GM23338 (cell line): ENCODE measurements at regions not wholly inside any gene's neighbourhood (a gene's known extent, or its start where the extent isn't known, plus 50 kb on each side); places are given as distances from the start of the nearest gene placed in this dataset.

Experiments used
- ATAC-seq: fragments of 200-7000 bp; cut with Tn5 transposase; 3 replicates; pipeline ENCODE4 v1.9.1; 2020
- DNase-seq: peaks from one replicate; pipeline ENCODE4 v3.0.0-alpha.2; 2015; ENCODE audit warnings: low spot score
- H2AFZ ChIP-seq: fragments of 200-600 bp; sonication (generic); 2 replicates; pipeline ENCODE4 v1.8.0; 2016; ENCODE audit warnings: antibody characterized with exemption, mild to moderate bottlenecking, moderate library complexity
- H3F3A ChIP-seq: fragments of 200-600 bp; sonication (generic); replicated peaks from 2 replicates; pipeline ENCODE4 v1.8.0; 2017; ENCODE audit warnings: antibody characterized with exemption, mixed run types, low read depth
- H3K27ac ChIP-seq: fragments of 200-600 bp; sonication (generic); 2 replicates; pipeline ENCODE4 v1.6.1; 2016; ENCODE audit warnings: low read depth
- H3K27me3 ChIP-seq: fragments of 200-600 bp; sonication (generic); 2 replicates; pipeline ENCODE4 v1.8.0; 2016; ENCODE audit warnings: mild to moderate bottlenecking, mixed run types, moderate library complexity; ENCODE audit not compliant: insufficient read depth
- H3K36me3 ChIP-seq: fragments of 200-600 bp; sonication (generic); 2 replicates; pipeline ENCODE4 v1.8.0; 2016; ENCODE audit warnings: mild to moderate bottlenecking; ENCODE audit not compliant: insufficient read depth
- H3K4me1 ChIP-seq: fragments of 200-600 bp; sonication (generic); 2 replicates; pipeline ENCODE4 v1.8.0; 2016; ENCODE audit warnings: mild to moderate bottlenecking, moderate library complexity; ENCODE audit not compliant: insufficient read depth
- H3K4me2 ChIP-seq: fragments of 200-600 bp; sonication (generic); 2 replicates; pipeline ENCODE4 v1.7.1; 2017; ENCODE audit warnings: mixed run types
- H3K4me3 ChIP-seq: fragments of 200-600 bp; sonication (generic); 2 replicates; pipeline ENCODE4 v1.6.1; 2016; ENCODE audit warnings: mixed run types
- H3K79me2 ChIP-seq: fragments of 200-600 bp; sonication (generic); replicated peaks from 2 replicates; pipeline ENCODE4 v1.8.0; 2017; ENCODE audit warnings: mild to moderate bottlenecking; ENCODE audit not compliant: insufficient read depth
- H3K9me2 ChIP-seq: fragments of 200-600 bp; sonication (generic); 2 replicates; pipeline ENCODE4 v1.8.0; 2017; ENCODE audit not compliant: insufficient read depth
- H4K20me1 ChIP-seq: fragments of 200-600 bp; sonication (generic); replicated peaks from 2 replicates; pipeline ENCODE4 v1.8.0; 2017; ENCODE audit warnings: mild to moderate bottlenecking; ENCODE audit not compliant: insufficient read depth
- H3K27ac Mint-ChIP-seq: 2 replicates; pipeline ENCODE4 v1.8.0; 2020; ENCODE audit warnings: inconsistent platforms, mild to moderate bottlenecking, moderate library complexity, mixed read lengths
- H3K27me3 Mint-ChIP-seq: 3 replicates; pipeline ENCODE4 v1.8.0; 2022; ENCODE audit warnings: low read depth, mild to moderate bottlenecking, moderate library complexity, mixed read lengths, inconsistent platforms; ENCODE audit not compliant: insufficient read depth, poor library complexity
- H3K36me3 Mint-ChIP-seq: 3 replicates; pipeline ENCODE4 v1.8.0; 2021; ENCODE audit warnings: low read depth, mild to moderate bottlenecking, inconsistent platforms, moderate library complexity, mixed read lengths
- H3K4me1 Mint-ChIP-seq: 3 replicates; pipeline ENCODE4 v1.8.0; 2020; ENCODE audit warnings: mild to moderate bottlenecking, inconsistent platforms, mixed read lengths
- H3K4me3 Mint-ChIP-seq: 3 replicates; pipeline ENCODE4 v1.8.0; 2021; ENCODE audit warnings: moderate library complexity, mild to moderate bottlenecking, inconsistent platforms, mixed read lengths
- H3K9me3 Mint-ChIP-seq: 3 replicates; pipeline ENCODE4 v1.8.0; 2020; ENCODE audit warnings: moderate library complexity, mild to moderate bottlenecking, inconsistent platforms, mixed read lengths
- CREB1 ChIP-seq: fragments of 250-450 bp; sonication (Bioruptor Pico); IDR thresholded peaks from 2 replicates; pipeline ENCODE4 v1.5.0; 2020; ENCODE audit warnings: low read depth, mild to moderate bottlenecking, moderate library complexity
- EZH2 ChIP-seq: fragments of 200-600 bp; sonication (generic); IDR thresholded peaks from one replicate; pipeline ENCODE4 v1.8.0; 2017; ENCODE audit warnings: antibody characterized with exemption, mild to moderate bottlenecking, low read depth; ENCODE audit not compliant: unreplicated experiment
- EZH2phosphoT487 ChIP-seq: fragments of 200-600 bp; sonication (generic); IDR thresholded peaks from one replicate; pipeline ENCODE4 v1.8.1; 2018; ENCODE audit warnings: antibody characterized with exemption; ENCODE audit not compliant: unreplicated experiment
- JUNB ChIP-seq: IDR thresholded peaks from one replicate; pipeline ENCODE4 v1.6.1; 2016; ENCODE audit warnings: antibody characterized with exemption; ENCODE audit not compliant: unreplicated experiment
- NANOG ChIP-seq: IDR thresholded peaks from 2 replicates; pipeline ENCODE4 v1.6.1; 2016; ENCODE audit warnings: antibody characterized with exemption, borderline replicate concordance
- STAT1 ChIP-seq: IDR thresholded peaks from one replicate; pipeline ENCODE4 v1.6.1; 2016; ENCODE audit warnings: antibody characterized with exemption; ENCODE audit not compliant: unreplicated experiment
- ZNF114 ChIP-seq: fragments of 250-450 bp; sonication (Bioruptor Pico); IDR thresholded peaks from 2 replicates; pipeline ENCODE4 v1.5.0; 2020; ENCODE audit warnings: mild to moderate bottlenecking, moderate library complexity
- ZNF331 ChIP-seq: fragments of 250-450 bp; sonication (Bioruptor Pico); IDR thresholded peaks from 2 replicates; pipeline ENCODE4 v1.5.0; 2020; ENCODE audit warnings: low read depth, mild to moderate bottlenecking, moderate library complexity
- TF ChIP-seq, protein P1 (sequence below): fragments of 250-450 bp; sonication (Bioruptor Pico); IDR thresholded peaks from 2 replicates; pipeline ENCODE4 v1.5.0; 2020; ENCODE audit warnings: mild to moderate bottlenecking, moderate library complexity
- TF ChIP-seq, protein P2 (sequence below): IDR thresholded peaks from 2 replicates; pipeline ENCODE4 v1.6.1; 2016; ENCODE audit warnings: antibody characterized with exemption
- TF ChIP-seq, protein P3 (sequence below): IDR thresholded peaks from one replicate; pipeline ENCODE4 v1.6.1; 2018; ENCODE audit warnings: antibody characterized with exemption; ENCODE audit not compliant: unreplicated experiment

DNA sequence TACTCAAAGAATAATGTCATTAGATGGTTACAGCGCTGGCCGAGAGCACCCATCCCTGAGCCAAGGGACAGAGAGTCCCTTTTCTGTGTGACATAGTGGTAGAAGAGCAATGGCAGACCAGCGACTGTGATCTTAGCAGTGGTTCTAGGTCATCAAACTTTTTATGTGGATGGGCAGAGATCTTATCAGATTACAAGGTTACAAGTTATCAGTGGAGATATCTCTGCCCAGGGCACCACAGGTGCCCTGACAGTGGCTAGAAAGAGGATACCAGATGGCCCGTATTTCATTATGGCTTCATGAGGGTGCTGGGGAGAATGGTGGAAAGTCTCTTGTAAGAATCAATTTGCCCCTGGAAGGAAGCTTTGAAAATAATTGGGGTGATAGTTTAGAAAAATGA lies 62.7 kb downstream of the CYCS start (continued):
- TF ChIP-seq, protein P1, sequence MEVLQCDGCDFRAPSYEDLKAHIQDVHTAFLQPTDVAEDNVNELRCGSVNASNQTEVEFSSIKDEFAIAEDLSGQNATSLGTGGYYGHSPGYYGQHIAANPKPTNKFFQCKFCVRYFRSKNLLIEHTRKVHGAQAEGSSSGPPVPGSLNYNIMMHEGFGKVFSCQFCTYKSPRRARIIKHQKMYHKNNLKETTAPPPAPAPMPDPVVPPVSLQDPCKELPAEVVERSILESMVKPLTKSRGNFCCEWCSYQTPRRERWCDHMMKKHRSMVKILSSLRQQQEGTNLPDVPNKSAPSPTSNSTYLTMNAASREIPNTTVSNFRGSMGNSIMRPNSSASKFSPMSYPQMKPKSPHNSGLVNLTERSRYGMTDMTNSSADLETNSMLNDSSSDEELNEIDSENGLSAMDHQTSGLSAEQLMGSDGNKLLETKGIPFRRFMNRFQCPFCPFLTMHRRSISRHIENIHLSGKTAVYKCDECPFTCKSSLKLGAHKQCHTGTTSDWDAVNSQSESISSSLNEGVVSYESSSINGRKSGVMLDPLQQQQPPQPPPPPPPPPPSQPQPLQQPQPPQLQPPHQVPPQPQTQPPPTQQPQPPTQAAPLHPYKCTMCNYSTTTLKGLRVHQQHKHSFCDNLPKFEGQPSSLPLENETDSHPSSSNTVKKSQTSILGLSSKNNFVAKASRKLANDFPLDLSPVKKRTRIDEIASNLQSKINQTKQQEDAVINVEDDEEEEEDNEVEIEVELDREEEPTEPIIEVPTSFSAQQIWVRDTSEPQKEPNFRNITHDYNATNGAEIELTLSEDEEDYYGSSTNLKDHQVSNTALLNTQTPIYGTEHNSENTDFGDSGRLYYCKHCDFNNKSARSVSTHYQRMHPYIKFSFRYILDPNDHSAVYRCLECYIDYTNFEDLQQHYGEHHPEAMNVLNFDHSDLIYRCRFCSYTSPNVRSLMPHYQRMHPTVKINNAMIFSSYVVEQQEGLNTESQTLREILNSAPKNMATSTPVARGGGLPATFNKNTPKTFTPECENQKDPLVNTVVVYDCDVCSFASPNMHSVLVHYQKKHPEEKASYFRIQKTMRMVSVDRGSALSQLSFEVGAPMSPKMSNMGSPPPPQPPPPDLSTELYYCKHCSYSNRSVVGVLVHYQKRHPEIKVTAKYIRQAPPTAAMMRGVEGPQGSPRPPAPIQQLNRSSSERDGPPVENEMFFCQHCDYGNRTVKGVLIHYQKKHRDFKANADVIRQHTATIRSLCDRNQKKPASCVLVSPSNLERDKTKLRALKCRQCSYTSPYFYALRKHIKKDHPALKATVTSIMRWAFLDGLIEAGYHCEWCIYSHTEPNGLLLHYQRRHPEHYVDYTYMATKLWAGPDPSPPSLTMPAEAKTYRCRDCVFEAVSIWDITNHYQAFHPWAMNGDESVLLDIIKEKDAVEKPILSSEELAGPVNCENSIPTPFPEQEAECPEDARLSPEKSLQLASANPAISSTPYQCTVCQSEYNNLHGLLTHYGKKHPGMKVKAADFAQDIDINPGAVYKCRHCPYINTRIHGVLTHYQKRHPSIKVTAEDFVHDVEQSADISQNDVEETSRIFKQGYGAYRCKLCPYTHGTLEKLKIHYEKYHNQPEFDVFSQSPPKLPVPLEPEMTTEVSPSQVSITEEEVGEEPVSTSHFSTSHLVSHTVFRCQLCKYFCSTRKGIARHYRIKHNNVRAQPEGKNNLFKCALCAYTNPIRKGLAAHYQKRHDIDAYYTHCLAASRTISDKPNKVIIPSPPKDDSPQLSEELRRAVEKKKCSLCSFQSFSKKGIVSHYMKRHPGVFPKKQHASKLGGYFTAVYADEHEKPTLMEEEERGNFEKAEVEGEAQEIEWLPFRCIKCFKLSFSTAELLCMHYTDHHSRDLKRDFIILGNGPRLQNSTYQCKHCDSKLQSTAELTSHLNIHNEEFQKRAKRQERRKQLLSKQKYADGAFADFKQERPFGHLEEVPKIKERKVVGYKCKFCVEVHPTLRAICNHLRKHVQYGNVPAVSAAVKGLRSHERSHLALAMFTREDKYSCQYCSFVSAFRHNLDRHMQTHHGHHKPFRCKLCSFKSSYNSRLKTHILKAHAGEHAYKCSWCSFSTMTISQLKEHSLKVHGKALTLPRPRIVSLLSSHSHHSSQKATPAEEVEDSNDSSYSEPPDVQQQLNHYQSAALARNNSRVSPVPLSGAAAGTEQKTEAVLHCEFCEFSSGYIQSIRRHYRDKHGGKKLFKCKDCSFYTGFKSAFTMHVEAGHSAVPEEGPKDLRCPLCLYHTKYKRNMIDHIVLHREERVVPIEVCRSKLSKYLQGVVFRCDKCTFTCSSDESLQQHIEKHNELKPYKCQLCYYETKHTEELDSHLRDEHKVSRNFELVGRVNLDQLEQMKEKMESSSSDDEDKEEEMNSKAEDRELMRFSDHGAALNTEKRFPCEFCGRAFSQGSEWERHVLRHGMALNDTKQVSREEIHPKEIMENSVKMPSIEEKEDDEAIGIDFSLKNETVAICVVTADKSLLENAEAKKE (CRISPR knock-in tag), result no peak
- TF ChIP-seq NANOG, result no peak
- TF ChIP-seq, protein P2, sequence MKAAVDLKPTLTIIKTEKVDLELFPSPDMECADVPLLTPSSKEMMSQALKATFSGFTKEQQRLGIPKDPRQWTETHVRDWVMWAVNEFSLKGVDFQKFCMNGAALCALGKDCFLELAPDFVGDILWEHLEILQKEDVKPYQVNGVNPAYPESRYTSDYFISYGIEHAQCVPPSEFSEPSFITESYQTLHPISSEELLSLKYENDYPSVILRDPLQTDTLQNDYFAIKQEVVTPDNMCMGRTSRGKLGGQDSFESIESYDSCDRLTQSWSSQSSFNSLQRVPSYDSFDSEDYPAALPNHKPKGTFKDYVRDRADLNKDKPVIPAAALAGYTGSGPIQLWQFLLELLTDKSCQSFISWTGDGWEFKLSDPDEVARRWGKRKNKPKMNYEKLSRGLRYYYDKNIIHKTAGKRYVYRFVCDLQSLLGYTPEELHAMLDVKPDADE, result no peak

DNA sequence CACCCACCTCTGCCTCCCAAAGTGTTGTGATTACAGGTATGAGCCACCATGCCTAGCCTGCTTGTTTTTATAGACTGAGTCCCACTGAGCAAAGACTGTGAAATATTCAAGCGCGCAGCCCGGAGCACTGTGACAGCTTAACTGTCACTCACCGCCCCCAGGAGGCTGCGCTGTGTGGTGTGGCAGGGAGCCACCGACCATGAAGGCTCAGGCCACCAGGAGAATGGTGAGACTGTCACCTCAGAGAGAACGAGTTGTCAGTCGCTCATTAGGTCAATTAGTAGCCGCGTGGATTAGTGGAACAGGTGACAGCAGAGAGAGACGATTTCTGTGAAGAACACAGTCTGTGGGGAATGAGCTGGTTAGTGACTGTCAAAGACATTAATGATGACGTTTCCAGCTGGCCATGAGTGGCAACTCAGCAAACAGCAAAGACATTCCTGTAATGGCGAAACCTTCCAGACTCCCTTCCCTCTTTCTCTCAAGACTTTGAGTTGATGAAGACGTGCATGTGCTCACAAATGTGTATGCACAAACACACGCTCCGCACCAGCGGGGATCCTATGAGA lies 64.5 kb downstream of the CYCS start:
- H3K36me3 Mint-ChIP-seq, result peaks cover 14% of the 10 kb centered on the region
- ATAC-seq, result no peak
- TF ChIP-seq, protein P2, result no peak
- TF ChIP-seq EZH2 (no peak), ZNF331 (CRISPR knock-in tag) (no peak), STAT1 (no peak), EZH2phosphoT487 (no peak), JUNB (no peak), NANOG (no peak), ZNF114 (CRISPR knock-in tag) (no peak), CREB1 (CRISPR knock-in tag) (no peak)
- TF ChIP-seq, protein P3, sequence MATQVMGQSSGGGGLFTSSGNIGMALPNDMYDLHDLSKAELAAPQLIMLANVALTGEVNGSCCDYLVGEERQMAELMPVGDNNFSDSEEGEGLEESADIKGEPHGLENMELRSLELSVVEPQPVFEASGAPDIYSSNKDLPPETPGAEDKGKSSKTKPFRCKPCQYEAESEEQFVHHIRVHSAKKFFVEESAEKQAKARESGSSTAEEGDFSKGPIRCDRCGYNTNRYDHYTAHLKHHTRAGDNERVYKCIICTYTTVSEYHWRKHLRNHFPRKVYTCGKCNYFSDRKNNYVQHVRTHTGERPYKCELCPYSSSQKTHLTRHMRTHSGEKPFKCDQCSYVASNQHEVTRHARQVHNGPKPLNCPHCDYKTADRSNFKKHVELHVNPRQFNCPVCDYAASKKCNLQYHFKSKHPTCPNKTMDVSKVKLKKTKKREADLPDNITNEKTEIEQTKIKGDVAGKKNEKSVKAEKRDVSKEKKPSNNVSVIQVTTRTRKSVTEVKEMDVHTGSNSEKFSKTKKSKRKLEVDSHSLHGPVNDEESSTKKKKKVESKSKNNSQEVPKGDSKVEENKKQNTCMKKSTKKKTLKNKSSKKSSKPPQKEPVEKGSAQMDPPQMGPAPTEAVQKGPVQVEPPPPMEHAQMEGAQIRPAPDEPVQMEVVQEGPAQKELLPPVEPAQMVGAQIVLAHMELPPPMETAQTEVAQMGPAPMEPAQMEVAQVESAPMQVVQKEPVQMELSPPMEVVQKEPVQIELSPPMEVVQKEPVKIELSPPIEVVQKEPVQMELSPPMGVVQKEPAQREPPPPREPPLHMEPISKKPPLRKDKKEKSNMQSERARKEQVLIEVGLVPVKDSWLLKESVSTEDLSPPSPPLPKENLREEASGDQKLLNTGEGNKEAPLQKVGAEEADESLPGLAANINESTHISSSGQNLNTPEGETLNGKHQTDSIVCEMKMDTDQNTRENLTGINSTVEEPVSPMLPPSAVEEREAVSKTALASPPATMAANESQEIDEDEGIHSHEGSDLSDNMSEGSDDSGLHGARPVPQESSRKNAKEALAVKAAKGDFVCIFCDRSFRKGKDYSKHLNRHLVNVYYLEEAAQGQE, result no peak

More for the DNA sequence above, 64.5 kb downstream of the CYCS start:
- no peak for DNase-seq
- H3K27me3 Mint-ChIP-seq, result peaks cover 6% of the 10 kb centered on the region
- no peaks in the 10 kb centered on the region for H3K27me3 ChIP-seq
- 0 out of 2 replicates have a peak, but pooled peaks cover 3% of the 10 kb centered on the region for H3K36me3 ChIP-seq
- H3K9me2 ChIP-seq, result no peaks in the 10 kb centered on the region
- no peak overlapping the region for H3K4me3 Mint-ChIP-seq
- no peak overlapping the region for H3K4me3 ChIP-seq
- H3F3A ChIP-seq, result no peaks in the 10 kb centered on the region
- peaks cover 21% of the 10 kb centered on the region for H3K9me3 Mint-ChIP-seq
- no peak overlapping the region for H2AFZ ChIP-seq
- peaks cover 11% of the 10 kb centered on the region; the same call in 2 of the 3 replicates for H3K4me1 Mint-ChIP-seq
- no peaks in the 10 kb centered on the region for H3K79me2 ChIP-seq
- H3K27ac ChIP-seq, result no peak overlapping the region
- H3K27ac Mint-ChIP-seq, result no peak overlapping the region
- H3K4me2 ChIP-seq, result no peak overlapping the region
- H3K4me1 ChIP-seq, result no peaks in the 10 kb centered on the region; the same call in 1 of the 2 replicates
- no peaks in the 10 kb centered on the region for H4K20me1 ChIP-seq
